HEK293 (cell line): ENCODE measurements at regions not wholly inside any gene's neighbourhood (a gene's known extent, or its start where the extent isn't known, plus 50 kb on each side); places are given as distances from the start of the nearest gene placed in this dataset.

Experiments used
- CTCF ChIA-PET: fragments of 350-600 bp; formaldehyde crosslinking; extraction: SDS; loops from one replicate; lab custom pipeline; 2021; ENCODE audit warnings: antibody characterized with exemption; lab: Yijun Ruan, JAX
- POLR2A ChIA-PET: fragments of 300-600 bp; formaldehyde crosslinking; extraction: SDS; loops from one replicate; lab custom pipeline; 2020; ENCODE audit warnings: antibody characterized with exemption, inconsistent platforms; lab: Yijun Ruan, JAX
- H3K27ac ChIP-seq: fragments of 200-500 bp; sonication (Bioruptor generic); 2 replicates; pipeline ENCODE4 v1.5.1; 2014; ENCODE audit warnings: low read depth, low read length, control low read depth, inconsistent platforms; ENCODE audit errors: extremely low read depth
- H3K36me3 ChIP-seq, 2 experiments: fragments of 200-500 bp in 1 of 2; sonication (Bioruptor generic) in 1 of 2; 1 replicate in 1 of 2; 2 replicates in 1 of 2; pipeline ENCODE4 v1.5.1; 2014 to 2017; ENCODE audit warnings: inconsistent platforms in 2 of 2, low read length in 2 of 2; ENCODE audit not compliant: control insufficient read depth in 2 of 2, insufficient read depth in 1 of 2
- H3K4me1 ChIP-seq: fragments of 200-500 bp; sonication (Bioruptor generic); 2 replicates; pipeline ENCODE4 v1.5.1; 2014; ENCODE audit warnings: mild to moderate bottlenecking, low read length, inconsistent platforms; ENCODE audit not compliant: control insufficient read depth, insufficient read depth
- H3K4me3 ChIP-seq: 2 replicates; pipeline ENCODE4 v1.5.1; 2011; ENCODE audit warnings: low read depth, mild to moderate bottlenecking, control low read depth, low read length, moderate library complexity
- H3K9me3 ChIP-seq: fragments of 200-500 bp; sonication (Bioruptor generic); 2 replicates; pipeline ENCODE4 v1.5.1; 2014; ENCODE audit warnings: low read depth, low read length, inconsistent platforms; ENCODE audit not compliant: control insufficient read depth, insufficient read depth
- GLIS2 ChIP-seq: fragments of 450-650 bp; formaldehyde crosslinking; IDR thresholded peaks from 2 replicates; pipeline ENCODE4 v1.5.1; 2016; ENCODE audit warnings: missing biosample characterization, missing genetic modification characterization
- MEIS1 ChIP-seq: sonication (generic); formaldehyde crosslinking; IDR thresholded peaks from 2 replicates; pipeline ENCODE4 v1.8.1; 2022; ENCODE audit warnings: missing genetic modification reagents, mild to moderate bottlenecking, borderline replicate concordance
- ZBTB1 ChIP-seq: fragments of 450-650 bp; formaldehyde crosslinking; IDR thresholded peaks from 2 replicates; pipeline ENCODE4 v1.5.1; 2016; ENCODE audit warnings: missing biosample characterization, missing genetic modification characterization
- ZNF169 ChIP-seq: fragments of 450-650 bp; formaldehyde crosslinking; IDR thresholded peaks from 2 replicates; pipeline ENCODE4 v1.5.1; 2016; ENCODE audit warnings: missing biosample characterization, missing genetic modification characterization
- ZNF19 ChIP-seq: fragments of 450-650 bp; formaldehyde crosslinking; IDR thresholded peaks from 2 replicates; pipeline ENCODE4; 2016; ENCODE audit warnings: missing biosample characterization, missing genetic modification characterization, low read depth
- ZNF433 ChIP-seq: fragments of 450-650 bp; formaldehyde crosslinking; IDR thresholded peaks from 2 replicates; pipeline ENCODE4 v1.5.1; 2016; ENCODE audit warnings: missing biosample characterization, missing genetic modification characterization, low read depth
- ZNF549 ChIP-seq: fragments of 450-650 bp; IDR thresholded peaks from 2 replicates; pipeline ENCODE4 v1.5.1; 2018; ENCODE audit warnings: missing biosample characterization, missing genetic modification characterization, mild to moderate bottlenecking, inconsistent platforms, moderate library complexity
- ZNF610 ChIP-seq: fragments of 450-650 bp; formaldehyde crosslinking; IDR thresholded peaks from 2 replicates; pipeline ENCODE4 v1.5.1; 2016; ENCODE audit warnings: missing biosample characterization, missing genetic modification characterization, borderline replicate concordance
- ZNF658 ChIP-seq: fragments of 450-650 bp; formaldehyde crosslinking; IDR thresholded peaks from 2 replicates; pipeline ENCODE4; 2016; ENCODE audit warnings: missing biosample characterization, missing genetic modification characterization
- TF ChIP-seq, protein P1 (sequence below): sonication (generic); formaldehyde crosslinking; IDR thresholded peaks from 2 replicates; pipeline ENCODE4 v1.8.1; 2022; ENCODE audit warnings: mild to moderate bottlenecking, moderate library complexity, missing genetic modification reagents
- TF ChIP-seq, protein P2 (sequence below): fragments of 450-650 bp; formaldehyde crosslinking; IDR thresholded peaks from 2 replicates; pipeline ENCODE4 v1.5.1; 2016; ENCODE audit warnings: missing biosample characterization, missing genetic modification characterization
- TF ChIP-seq, protein P3 (sequence below): fragments of 450-650 bp; formaldehyde crosslinking; IDR thresholded peaks from 2 replicates; pipeline ENCODE4 v1.5.1; 2016; ENCODE audit warnings: missing biosample characterization, missing genetic modification characterization
- TF ChIP-seq, protein P4 (sequence below): fragments of 450-650 bp; formaldehyde crosslinking; IDR thresholded peaks from 2 replicates; pipeline ENCODE4 v1.5.1; 2016; ENCODE audit warnings: missing biosample characterization, missing genetic modification characterization
- TF ChIP-seq, protein P5 (sequence below): fragments of 450-650 bp; formaldehyde crosslinking; IDR thresholded peaks from 2 replicates; pipeline ENCODE4 v1.5.1; 2016; ENCODE audit warnings: missing biosample characterization, missing genetic modification characterization

DNA sequence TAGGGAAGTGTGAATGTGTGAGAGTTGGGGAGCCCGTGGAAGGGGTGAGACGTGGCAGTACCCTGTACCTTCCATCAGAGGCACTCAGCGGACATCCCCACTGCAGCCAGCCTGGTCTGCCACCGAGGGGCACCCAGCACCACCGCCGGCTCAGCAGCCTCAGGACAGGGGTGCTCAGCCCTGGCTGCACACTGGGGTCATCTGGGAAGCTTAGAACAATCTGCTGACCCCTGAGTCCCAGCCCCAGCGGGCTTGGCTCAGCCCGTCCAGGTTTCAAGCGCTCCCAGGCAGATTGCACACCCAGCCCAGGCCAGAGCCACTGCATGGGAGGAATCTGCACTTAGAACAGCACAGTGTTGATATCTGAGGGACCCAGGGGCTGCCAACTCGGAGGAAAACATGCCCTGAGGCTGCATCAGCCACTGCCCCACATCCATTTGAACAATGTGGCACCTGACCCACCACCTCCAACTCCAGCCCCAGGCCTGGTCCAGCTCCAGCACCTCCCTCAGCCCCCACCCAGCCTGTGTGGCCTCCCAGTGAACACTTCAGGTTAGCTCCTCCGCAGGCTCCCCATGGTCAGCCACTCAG is 147.1 kb upstream of the OTOS start:
- H3K4me3 ChIP-seq: no peak overlapping the region
- CTCF ChIA-PET: no interaction called here
- POLR2A ChIA-PET: no interaction called here

DNA sequence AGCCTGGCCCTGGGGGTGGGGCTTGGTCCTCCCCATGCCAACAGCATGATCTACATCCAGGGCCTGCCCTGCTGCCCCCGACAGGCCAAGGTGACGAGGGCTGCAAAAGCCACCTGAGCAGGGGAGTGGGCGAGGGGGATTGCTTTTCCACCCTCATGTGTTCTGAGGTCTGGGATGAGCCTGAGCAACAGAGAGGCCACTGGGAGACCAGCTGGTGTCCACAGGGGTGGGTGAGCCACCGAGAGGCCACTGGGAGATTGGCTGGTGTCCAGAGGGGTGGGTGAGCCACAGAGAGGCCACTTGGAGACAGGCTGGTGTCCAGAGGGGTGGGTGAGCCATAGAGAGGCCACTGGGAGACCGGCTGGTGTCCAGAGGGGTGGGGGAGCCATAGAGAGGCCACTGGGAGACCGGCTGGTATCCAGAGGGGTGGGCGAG is 147.4 kb upstream of the GPC1 start:
- no peak for TF ChIP-seq ZNF658
- H3K4me3 ChIP-seq: no peak overlapping the region
- no peaks in the 10 kb centered on the region for H3K4me1 ChIP-seq
- H3K27ac ChIP-seq: no peak overlapping the region
- no peaks in the 10 kb centered on the region for H3K9me3 ChIP-seq
- POLR2A ChIA-PET: no interaction called here
- no peaks in the 10 kb centered on the region for H3K36me3 ChIP-seq
- CTCF ChIA-PET: no interaction called here

More for the DNA sequence above, 147.1 kb upstream of the OTOS start:
- H3K36me3 ChIP-seq: no peaks in the 10 kb centered on the region
- H3K4me1 ChIP-seq: no peaks in the 10 kb centered on the region
- TF ChIP-seq ZNF19 (no peak), ZBTB1 (tag by site-specific recombination) (no peak), ZNF169 (tag by site-specific recombination) (no peak), MEIS1 (CRISPR knock-in tag) (no peak), ZNF433 (tag by site-specific recombination) (no peak), ZNF549 (tag by site-specific recombination) (no peak), ZNF610 (no peak), GLIS2 (tag by site-specific recombination) (no peak)
- TF ChIP-seq, protein P1, sequence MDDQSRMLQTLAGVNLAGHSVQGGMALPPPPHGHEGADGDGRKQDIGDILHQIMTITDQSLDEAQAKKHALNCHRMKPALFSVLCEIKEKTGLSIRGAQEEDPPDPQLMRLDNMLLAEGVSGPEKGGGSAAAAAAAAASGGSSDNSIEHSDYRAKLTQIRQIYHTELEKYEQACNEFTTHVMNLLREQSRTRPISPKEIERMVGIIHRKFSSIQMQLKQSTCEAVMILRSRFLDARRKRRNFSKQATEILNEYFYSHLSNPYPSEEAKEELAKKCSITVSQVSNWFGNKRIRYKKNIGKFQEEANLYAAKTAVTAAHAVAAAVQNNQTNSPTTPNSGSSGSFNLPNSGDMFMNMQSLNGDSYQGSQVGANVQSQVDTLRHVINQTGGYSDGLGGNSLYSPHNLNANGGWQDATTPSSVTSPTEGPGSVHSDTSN (CRISPR knock-in tag): no peak
- TF ChIP-seq, protein P2, sequence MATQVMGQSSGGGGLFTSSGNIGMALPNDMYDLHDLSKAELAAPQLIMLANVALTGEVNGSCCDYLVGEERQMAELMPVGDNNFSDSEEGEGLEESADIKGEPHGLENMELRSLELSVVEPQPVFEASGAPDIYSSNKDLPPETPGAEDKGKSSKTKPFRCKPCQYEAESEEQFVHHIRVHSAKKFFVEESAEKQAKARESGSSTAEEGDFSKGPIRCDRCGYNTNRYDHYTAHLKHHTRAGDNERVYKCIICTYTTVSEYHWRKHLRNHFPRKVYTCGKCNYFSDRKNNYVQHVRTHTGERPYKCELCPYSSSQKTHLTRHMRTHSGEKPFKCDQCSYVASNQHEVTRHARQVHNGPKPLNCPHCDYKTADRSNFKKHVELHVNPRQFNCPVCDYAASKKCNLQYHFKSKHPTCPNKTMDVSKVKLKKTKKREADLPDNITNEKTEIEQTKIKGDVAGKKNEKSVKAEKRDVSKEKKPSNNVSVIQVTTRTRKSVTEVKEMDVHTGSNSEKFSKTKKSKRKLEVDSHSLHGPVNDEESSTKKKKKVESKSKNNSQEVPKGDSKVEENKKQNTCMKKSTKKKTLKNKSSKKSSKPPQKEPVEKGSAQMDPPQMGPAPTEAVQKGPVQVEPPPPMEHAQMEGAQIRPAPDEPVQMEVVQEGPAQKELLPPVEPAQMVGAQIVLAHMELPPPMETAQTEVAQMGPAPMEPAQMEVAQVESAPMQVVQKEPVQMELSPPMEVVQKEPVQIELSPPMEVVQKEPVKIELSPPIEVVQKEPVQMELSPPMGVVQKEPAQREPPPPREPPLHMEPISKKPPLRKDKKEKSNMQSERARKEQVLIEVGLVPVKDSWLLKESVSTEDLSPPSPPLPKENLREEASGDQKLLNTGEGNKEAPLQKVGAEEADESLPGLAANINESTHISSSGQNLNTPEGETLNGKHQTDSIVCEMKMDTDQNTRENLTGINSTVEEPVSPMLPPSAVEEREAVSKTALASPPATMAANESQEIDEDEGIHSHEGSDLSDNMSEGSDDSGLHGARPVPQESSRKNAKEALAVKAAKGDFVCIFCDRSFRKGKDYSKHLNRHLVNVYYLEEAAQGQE (tag by site-specific recombination): no peak
- TF ChIP-seq, protein P3, sequence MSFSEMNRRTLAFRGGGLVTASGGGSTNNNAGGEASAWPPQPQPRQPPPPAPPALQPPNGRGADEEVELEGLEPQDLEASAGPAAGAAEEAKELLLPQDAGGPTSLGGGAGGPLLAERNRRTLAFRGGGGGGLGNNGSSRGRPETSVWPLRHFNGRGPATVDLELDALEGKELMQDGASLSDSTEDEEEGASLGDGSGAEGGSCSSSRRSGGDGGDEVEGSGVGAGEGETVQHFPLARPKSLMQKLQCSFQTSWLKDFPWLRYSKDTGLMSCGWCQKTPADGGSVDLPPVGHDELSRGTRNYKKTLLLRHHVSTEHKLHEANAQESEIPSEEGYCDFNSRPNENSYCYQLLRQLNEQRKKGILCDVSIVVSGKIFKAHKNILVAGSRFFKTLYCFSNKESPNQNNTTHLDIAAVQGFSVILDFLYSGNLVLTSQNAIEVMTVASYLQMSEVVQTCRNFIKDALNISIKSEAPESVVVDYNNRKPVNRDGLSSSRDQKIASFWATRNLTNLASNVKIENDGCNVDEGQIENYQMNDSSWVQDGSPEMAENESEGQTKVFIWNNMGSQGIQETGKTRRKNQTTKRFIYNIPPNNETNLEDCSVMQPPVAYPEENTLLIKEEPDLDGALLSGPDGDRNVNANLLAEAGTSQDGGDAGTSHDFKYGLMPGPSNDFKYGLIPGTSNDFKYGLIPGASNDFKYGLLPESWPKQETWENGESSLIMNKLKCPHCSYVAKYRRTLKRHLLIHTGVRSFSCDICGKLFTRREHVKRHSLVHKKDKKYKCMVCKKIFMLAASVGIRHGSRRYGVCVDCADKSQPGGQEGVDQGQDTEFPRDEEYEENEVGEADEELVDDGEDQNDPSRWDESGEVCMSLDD (tag by site-specific recombination): no peak
- TF ChIP-seq, protein P4, sequence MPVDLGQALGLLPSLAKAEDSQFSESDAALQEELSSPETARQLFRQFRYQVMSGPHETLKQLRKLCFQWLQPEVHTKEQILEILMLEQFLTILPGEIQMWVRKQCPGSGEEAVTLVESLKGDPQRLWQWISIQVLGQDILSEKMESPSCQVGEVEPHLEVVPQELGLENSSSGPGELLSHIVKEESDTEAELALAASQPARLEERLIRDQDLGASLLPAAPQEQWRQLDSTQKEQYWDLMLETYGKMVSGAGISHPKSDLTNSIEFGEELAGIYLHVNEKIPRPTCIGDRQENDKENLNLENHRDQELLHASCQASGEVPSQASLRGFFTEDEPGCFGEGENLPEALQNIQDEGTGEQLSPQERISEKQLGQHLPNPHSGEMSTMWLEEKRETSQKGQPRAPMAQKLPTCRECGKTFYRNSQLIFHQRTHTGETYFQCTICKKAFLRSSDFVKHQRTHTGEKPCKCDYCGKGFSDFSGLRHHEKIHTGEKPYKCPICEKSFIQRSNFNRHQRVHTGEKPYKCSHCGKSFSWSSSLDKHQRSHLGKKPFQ: no peak
- TF ChIP-seq, protein P5, sequence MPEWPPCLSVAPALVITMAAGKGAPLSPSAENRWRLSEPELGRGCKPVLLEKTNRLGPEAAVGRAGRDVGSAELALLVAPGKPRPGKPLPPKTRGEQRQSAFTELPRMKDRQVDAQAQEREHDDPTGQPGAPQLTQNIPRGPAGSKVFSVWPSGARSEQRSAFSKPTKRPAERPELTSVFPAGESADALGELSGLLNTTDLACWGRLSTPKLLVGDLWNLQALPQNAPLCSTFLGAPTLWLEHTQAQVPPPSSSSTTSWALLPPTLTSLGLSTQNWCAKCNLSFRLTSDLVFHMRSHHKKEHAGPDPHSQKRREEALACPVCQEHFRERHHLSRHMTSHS: no peak
- TF ChIP-seq, all 188 proteins: peak for 0
- Histone ChIP-seq H3K9me3 (no peaks in the 10 kb centered on the region), H3K27ac (no peak overlapping the region)
